ENCODE measurements at regions not wholly inside any gene's neighbourhood (a gene's known extent, or its start where the extent isn't known, plus 50 kb on each side); places are given as distances from the start of the nearest gene placed in this dataset.

GRCh38 chr4:155616117-155616516 lies 50.5 kb upstream of the GUCY1A1 start:
- 74 to 82% methylated on average over 1 of the region's 1 CpG for WGBS, 2 donors
- H3K27ac ChIP-seq = no peak overlapping the region
- H3K36me3 ChIP-seq = no peaks in the 10 kb centered on the region
- no peaks in the 10 kb centered on the region for H3K9me3 ChIP-seq
- no peak overlapping the region for H3K4me3 ChIP-seq
- H3K4me1 ChIP-seq = no peaks in the 10 kb centered on the region
- intact Hi-C loops (cut with DNase I) = no loop called here
- TF ChIP-seq, protein P1, sequence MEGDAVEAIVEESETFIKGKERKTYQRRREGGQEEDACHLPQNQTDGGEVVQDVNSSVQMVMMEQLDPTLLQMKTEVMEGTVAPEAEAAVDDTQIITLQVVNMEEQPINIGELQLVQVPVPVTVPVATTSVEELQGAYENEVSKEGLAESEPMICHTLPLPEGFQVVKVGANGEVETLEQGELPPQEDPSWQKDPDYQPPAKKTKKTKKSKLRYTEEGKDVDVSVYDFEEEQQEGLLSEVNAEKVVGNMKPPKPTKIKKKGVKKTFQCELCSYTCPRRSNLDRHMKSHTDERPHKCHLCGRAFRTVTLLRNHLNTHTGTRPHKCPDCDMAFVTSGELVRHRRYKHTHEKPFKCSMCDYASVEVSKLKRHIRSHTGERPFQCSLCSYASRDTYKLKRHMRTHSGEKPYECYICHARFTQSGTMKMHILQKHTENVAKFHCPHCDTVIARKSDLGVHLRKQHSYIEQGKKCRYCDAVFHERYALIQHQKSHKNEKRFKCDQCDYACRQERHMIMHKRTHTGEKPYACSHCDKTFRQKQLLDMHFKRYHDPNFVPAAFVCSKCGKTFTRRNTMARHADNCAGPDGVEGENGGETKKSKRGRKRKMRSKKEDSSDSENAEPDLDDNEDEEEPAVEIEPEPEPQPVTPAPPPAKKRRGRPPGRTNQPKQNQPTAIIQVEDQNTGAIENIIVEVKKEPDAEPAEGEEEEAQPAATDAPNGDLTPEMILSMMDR (IDR thresholded peaks at IDR 0.05) = no peak
- TF ChIP-seq EP300 (IDR thresholded peaks at IDR 0.05) = no peak
- TF ChIP-seq POLR2AphosphoS5 (IDR thresholded peaks at IDR 0.05) = no peak
- TF ChIP-seq POLR2A (IDR thresholded peaks at IDR 0.05) = no peak
- H3K27me3 ChIP-seq = no peaks in the 10 kb centered on the region
- no peak for DNase-seq

DNA sequence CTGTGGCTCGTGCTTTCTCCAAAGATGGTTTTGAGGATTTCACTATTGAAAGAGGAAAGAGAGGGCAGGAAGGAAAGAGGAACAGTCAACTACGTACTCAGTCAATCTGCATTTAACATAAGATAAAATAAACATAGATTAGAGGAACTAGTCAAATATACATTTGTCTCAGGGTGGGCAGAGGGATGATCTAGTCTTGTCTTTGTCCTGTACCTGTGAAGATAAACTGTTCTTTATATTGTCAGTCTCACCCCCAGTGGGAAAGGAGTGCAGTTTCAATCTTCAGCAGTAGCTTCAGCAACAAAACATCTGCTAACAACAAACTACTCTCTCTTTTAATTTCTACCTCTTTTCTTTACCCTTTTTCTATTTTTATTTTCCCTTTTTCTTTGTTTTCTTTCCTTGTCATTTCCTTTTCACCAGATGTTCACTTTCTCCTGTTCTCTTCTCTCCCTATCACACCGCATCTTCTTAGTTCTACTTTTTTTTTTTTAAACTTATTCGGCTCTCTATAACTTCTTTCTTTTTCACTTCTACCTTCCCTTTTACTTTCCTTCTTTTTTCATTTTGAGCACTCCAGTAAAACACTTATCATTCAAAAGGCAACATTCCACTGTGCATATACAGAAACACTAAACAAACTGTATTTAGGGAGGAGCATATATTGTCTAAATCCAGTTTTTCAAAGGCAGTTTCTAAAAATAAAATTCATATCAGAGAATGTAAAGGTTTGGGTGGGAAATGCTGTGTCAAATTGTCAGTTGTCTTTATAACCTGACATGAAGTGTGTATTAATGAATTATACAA lies 51.4 kb upstream of the GUCY1A1 start:
- Histone ChIP-seq H3K4me3 (no peak overlapping the region), H3K36me3 (no peaks in the 10 kb centered on the region), H3K27me3 (no peaks in the 10 kb centered on the region), H3K9me3 (no peaks in the 10 kb centered on the region), H3K4me1 (no peaks in the 10 kb centered on the region), H3K27ac (no peak overlapping the region)
- intact Hi-C loops (cut with DNase I) = no loop called here
- WGBS, 2 donors = 43 to 73% methylated on average over 4 of the region's 4 CpGs
- no peak for DNase-seq
- no peak for TF ChIP-seq POLR2A (IDR thresholded peaks at IDR 0.05)
- TF ChIP-seq POLR2AphosphoS5 (IDR thresholded peaks at IDR 0.05) = no peak
- TF ChIP-seq, protein P1 (IDR thresholded peaks at IDR 0.05) = no peak
- TF ChIP-seq EP300 (IDR thresholded peaks at IDR 0.05) = no peak

DNA sequence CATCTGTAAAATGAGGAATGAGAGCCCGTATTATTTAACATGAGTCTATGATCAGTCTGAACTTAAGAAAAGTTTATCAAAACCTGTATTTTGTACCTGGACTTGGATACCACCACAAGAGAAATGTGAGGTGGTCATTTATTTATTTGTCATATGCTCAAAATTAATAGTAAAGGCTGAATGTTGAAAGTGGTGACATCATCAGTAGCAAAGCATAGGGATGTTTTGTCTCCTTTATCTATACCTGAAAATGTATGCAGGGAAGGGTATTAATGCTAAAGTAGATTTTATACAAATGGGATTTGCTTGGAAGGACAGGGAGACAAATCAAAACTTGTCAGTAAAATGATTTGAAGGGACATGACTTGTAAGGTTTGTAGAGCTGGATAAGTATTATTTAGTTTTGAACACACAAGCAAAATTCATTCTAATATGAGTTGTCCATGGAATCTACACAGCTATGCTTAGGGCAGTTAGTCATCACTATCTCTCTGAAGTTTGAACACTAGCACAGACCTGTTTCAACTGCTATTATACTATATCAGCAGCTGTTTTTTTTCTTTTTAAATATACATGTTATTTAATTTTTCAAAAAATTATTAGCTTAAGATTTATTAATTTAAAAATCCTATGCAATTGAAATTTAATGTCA lies 52.4 kb upstream of the GUCY1A1 start:
- Histone ChIP-seq H3K27me3 (no peaks in the 10 kb centered on the region), H3K9me3 (no peaks in the 10 kb centered on the region), H3K36me3 (no peaks in the 10 kb centered on the region), H3K4me1 (no peaks in the 10 kb centered on the region), H3K27ac (no peak overlapping the region), H3K4me3 (no peak overlapping the region)
- DNase-seq = no peak
- intact Hi-C loops (cut with DNase I) = no loop called here
- TF ChIP-seq POLR2AphosphoS5 (IDR thresholded peaks at IDR 0.05) (no peak), EP300 (IDR thresholded peaks at IDR 0.05) (no peak), POLR2A (IDR thresholded peaks at IDR 0.05) (no peak)
- TF ChIP-seq, protein P1 (IDR thresholded peaks at IDR 0.05) = no peak
- 89 to 92% methylated on average over 1 of the region's 1 CpG for WGBS, 2 donors

DNA sequence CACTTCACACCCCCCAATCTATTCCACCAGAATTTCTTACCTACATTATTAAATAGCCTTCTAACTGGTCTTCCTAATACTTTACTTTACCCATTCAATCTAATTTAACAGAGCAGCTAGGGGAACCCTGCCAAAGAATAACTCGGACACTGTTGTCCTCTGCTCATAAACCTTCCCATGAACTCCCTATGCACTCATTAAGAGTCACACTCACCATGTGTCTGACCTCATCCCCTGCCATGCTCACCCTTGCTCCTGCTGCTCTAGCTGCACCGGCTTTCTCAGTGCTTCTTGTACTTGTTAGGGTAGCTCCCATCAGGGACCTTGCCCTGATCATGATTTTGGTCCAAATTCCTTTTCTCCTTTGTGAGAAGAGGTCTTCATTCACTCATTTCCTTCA lies 54.6 kb upstream of the GUCY1A1 start:
- no peaks in the 10 kb centered on the region for H3K36me3 ChIP-seq
- TF ChIP-seq POLR2A (IDR thresholded peaks at IDR 0.05) (no peak), POLR2AphosphoS5 (IDR thresholded peaks at IDR 0.05) (no peak), EP300 (IDR thresholded peaks at IDR 0.05) (no peak)
- TF ChIP-seq, protein P1 (IDR thresholded peaks at IDR 0.05) = no peak
- no peaks in the 10 kb centered on the region for H3K27me3 ChIP-seq
- peaks cover 0 to 6% (median 0%) of the 10 kb centered on the region in 4 donors for H3K4me1 ChIP-seq
- no peak for DNase-seq
- intact Hi-C loops (cut with DNase I) = no loop called here
- H3K9me3 ChIP-seq = no peaks in the 10 kb centered on the region
- WGBS, 2 donors = 71 to 80% methylated on average over 2 of the region's 2 CpGs
- no peak overlapping the region for H3K27ac ChIP-seq
- no peak overlapping the region for H3K4me3 ChIP-seq

All from sigmoid colon (tissue), 6 donors.